ENCODE measurements at regions not wholly inside any gene's neighbourhood (a gene's known extent, or its start where the extent isn't known, plus 50 kb on each side); places are given as distances from the start of the nearest gene placed in this dataset.

- no peak for TF ChIP-seq CTCF (IDR thresholded peaks at IDR 0.05)
- no peak overlapping the region for H3K9ac ChIP-seq (ENCODE audit: low read depth in 2 of 2, low read length in 2 of 2)
- no peak overlapping the region for H3K4me3 ChIP-seq
- no peak for DNase-seq
- H3K27me3 ChIP-seq: no peaks in the 10 kb centered on the region
- H3K27ac ChIP-seq: no peak overlapping the region
- intact Hi-C loops (cut with DNase I): no loop called here
- no peaks in the 10 kb centered on the region for H3K9me3 ChIP-seq
- peaks cover 5% of the 10 kb centered on the region for H3K4me1 ChIP-seq
- H3K36me3 ChIP-seq: no peaks in the 10 kb centered on the region
These were observed 203.0 kb downstream of the KLF5 start for GRCh38 chr13:73261739-73262216.

- H3K27ac ChIP-seq: peak overlapping the region; percentile 11
- no peaks in the 10 kb centered on the region for H3K4me1 ChIP-seq
- DNase-seq: no peak
- TF ChIP-seq CTCF (IDR thresholded peaks at IDR 0.05): no peak
- H3K27me3 ChIP-seq: no peaks in the 10 kb centered on the region
- intact Hi-C loops (cut with DNase I): no loop called here
- no peaks in the 10 kb centered on the region for H3K36me3 ChIP-seq
- no peak overlapping the region for H3K9ac ChIP-seq (ENCODE audit: low read depth in 2 of 2, low read length in 2 of 2)
- H3K9me3 ChIP-seq: no peaks in the 10 kb centered on the region
- no peak overlapping the region for H3K4me3 ChIP-seq
These were observed 200.5 kb downstream of the KLF5 start for GRCh38 chr13:73259061-73260017.

GRCh38 chr13:73258406-73258805 is 199.6 kb downstream of the KLF5 start:
- intact Hi-C loops (cut with DNase I): no loop called here
- Histone ChIP-seq H3K9ac (ENCODE audit: low read depth in 2 of 2, low read length in 2 of 2) (no peak overlapping the region), H3K36me3 (no peaks in the 10 kb centered on the region), H3K27me3 (no peaks in the 10 kb centered on the region), H3K27ac (no peak overlapping the region), H3K4me3 (no peak overlapping the region), H3K9me3 (no peaks in the 10 kb centered on the region), H3K4me1 (no peaks in the 10 kb centered on the region)
- no peak for DNase-seq
- TF ChIP-seq CTCF (IDR thresholded peaks at IDR 0.05): no peak

GRCh38 chr13:73254827-73255226 is 196.0 kb downstream of the KLF5 start:
- no peaks in the 10 kb centered on the region for H3K9me3 ChIP-seq
- intact Hi-C loops (cut with DNase I): no loop called here
- no peak overlapping the region for H3K27ac ChIP-seq
- no peaks in the 10 kb centered on the region for H3K4me1 ChIP-seq
- H3K27me3 ChIP-seq: no peaks in the 10 kb centered on the region
- no peaks in the 10 kb centered on the region for H3K36me3 ChIP-seq
- TF ChIP-seq CTCF (IDR thresholded peaks at IDR 0.05): no peak
- H3K9ac ChIP-seq (ENCODE audit: low read depth in 2 of 2, low read length in 2 of 2): no peak overlapping the region
- H3K4me3 ChIP-seq: no peak overlapping the region
- DNase-seq: no peak

- no peak for DNase-seq
- no peaks in the 10 kb centered on the region for H3K9me3 ChIP-seq
- no peak overlapping the region for H3K9ac ChIP-seq (ENCODE audit: low read depth in 2 of 2, low read length in 2 of 2)
- H3K36me3 ChIP-seq: no peaks in the 10 kb centered on the region
- no peak overlapping the region for H3K27ac ChIP-seq
- no peak overlapping the region for H3K4me3 ChIP-seq
- H3K4me1 ChIP-seq: no peaks in the 10 kb centered on the region
- intact Hi-C loops (cut with DNase I): no loop called here
- no peak for TF ChIP-seq CTCF (IDR thresholded peaks at IDR 0.05)
- no peaks in the 10 kb centered on the region for H3K27me3 ChIP-seq
These were observed 192.9 kb downstream of the KLF5 start for GRCh38 chr13:73251626-73252265.

Data from colonic mucosa (tissue), 4 donors.